ENCODE measurements at regions not wholly inside any gene's neighbourhood (a gene's known extent, or its start where the extent isn't known, plus 50 kb on each side); places are given as distances from the start of the nearest gene placed in this dataset.

GRCh38 chr2:19711470-19712372 is 190.1 kb downstream of the TTC32 start:
- DNase-seq: peak; percentile 1

GRCh38 chr2:19710230-19710629 is 191.6 kb downstream of the TTC32 start:
- DNase-seq: no peak

DNA sequence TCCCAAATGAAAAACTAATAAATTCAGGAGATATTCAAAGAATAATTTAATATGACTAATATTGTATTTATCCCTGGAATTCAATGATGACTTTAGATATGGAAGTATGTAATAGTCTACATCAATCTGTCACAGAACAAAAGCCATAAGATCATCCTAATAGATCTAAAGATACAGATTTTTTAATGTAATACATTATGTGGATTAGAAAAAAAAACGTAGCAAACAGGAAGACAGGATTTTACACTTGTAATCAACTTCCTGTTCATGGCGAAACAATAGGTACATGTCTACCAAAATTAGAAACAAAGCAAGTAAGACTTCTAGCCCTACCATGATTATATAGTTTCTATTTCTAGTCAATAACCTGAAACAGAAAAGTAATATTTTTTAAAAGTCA is 192.2 kb downstream of the TTC32 start:
- DNase-seq: no peak

GRCh38 chr2:19708776-19709175 is 193.0 kb downstream of the TTC32 start:
- no peak for DNase-seq

- no peak for DNase-seq
These were observed 195.5 kb downstream of the TTC32 start for GRCh38 chr2:19706332-19706731.

DNA sequence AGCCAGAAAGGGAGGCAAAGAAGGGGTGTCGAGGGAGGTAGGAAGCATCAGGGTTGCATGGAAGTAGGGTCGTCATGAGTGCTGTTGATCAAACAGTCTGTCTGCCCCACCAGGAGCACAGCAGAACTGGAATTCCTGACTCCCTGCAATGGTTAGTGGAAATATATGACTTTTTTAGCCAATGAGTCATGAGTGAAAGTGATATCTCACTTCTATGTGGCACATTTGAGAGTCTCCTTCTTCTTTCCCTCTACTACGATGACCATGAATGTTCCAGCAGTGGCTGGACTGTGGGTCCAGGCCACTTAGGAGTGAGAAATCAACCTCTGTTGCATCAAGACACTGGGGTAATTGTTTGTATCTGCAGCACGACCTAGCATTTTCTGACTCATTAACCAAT is 199.5 kb downstream of the TTC32 start:
- DNase-seq: no peak

GRCh38 chr2:19700861-19701585 is 200.8 kb downstream of the TTC32 start:
- no peak for DNase-seq

DNA sequence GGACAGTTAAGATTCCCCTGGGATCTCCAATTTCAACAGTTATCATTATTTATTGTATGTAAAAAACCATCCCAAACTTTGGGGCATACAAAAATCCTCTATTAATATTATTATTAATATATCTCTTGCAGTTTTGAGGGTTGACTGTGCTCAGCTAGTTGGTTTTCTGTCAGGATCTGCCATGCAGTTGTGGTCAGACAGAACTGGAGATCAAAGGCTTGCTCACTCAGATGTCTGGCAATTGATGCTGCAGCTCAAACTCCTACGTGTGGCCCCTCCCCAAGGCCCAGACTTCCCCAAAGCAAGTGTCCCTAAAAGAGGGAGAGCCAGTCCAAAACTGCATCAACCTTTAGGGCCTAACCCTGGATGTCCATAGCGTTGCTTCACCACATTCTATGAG is 204.7 kb downstream of the TTC32 start:
- DNase-seq: no peak

- no peak for DNase-seq
These were observed 206.1 kb downstream of the TTC32 start for GRCh38 chr2:19695706-19696105.

GRCh38 chr2:19691892-19692291 is 209.9 kb downstream of the TTC32 start:
- no peak for DNase-seq

DNA sequence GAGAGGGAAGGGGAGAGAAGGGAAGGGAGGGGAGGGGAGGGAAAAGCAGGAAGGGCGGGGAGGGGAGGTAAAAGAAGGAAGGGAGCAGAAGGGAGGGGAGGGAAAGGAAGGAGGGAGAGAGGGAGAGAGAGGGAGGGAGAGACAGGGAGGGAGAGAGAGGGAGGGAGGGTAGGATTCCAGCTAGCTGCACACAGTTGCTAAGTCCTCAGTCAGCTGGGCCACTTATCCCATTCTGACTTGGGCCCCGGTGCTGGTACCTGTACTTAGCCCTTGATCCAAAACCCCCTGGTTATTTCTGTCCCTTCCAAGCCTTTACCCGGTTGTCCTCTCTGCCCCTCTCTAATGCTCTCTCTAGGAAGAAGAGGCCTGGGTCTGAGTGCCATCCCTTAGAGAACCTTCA is 211.4 kb downstream of the TTC32 start:
- DNase-seq: no peak

GRCh38 chr2:19689646-19690168 is 212.1 kb downstream of the TTC32 start:
- DNase-seq: no peak

- DNase-seq: no peak
These were observed 213.7 kb downstream of the TTC32 start for GRCh38 chr2:19688059-19688458.

GRCh38 chr2:19687017-19687659 is 214.6 kb downstream of the TTC32 start:
- DNase-seq: no peak

DNA sequence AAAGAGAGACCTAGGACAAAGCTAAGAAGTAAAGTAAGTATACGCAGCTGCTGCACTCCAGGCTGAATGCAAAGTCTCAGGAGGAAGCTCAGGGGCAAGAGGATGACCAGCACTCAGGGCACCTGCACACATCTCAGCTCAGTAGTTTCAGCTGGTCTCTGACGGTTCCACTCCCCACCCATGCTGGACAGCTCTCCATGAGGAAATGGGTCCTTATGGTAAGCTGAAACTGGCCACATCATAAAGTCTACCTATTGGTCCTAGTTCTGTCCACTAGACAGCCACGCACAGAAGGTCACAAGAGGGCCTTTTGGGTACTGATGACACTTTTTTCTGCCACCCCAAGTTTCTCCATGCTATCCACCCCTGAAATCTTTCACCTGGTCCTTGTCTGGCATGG is 215.3 kb downstream of the TTC32 start:
- no peak for DNase-seq

DNA sequence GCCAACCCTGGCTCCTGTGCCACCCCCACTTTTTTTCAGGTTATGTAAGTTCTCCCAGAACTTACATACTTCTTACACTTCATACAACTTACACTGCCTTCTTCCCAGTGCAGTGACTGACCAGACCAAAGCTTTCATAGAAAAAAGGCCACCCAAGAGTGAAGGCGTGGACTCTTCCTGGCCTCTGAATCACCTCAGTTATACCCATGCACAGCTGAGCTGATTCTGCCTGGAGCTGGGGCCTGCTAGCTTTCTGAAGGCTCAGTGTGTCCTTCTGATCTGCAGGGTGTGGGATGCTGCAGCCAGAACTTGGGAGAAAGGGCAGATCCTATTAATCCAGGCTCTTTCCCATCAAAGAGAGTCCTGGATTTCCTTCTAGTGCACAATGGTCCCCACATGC is 216.1 kb downstream of the TTC32 start:
- DNase-seq: no peak

- no peak for DNase-seq
These were observed 217.3 kb downstream of the TTC32 start for GRCh38 chr2:19684516-19684915.

GRCh38 chr2:19683556-19683955 is 218.2 kb downstream of the TTC32 start:
- DNase-seq: no peak

DNA sequence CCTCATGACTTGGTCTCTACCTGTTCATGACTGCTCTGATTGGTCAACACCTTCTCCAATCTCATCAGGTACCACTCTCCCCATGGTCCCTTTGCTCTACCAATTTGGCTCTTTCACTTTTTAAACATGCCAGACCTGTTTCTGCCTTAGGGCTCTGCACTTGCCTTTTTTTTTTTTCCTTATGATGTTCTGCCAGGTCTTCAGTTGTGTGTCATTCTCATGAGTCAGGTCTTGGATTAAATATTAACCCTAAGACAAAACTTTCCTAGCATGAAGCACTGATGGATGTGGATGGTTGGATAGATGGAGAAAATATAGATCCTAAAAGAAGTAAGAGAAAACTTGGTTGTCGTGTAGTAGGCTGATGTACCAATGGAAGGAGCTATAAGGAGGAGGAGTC is 219.3 kb downstream of the TTC32 start:
- DNase-seq: no peak

DNA sequence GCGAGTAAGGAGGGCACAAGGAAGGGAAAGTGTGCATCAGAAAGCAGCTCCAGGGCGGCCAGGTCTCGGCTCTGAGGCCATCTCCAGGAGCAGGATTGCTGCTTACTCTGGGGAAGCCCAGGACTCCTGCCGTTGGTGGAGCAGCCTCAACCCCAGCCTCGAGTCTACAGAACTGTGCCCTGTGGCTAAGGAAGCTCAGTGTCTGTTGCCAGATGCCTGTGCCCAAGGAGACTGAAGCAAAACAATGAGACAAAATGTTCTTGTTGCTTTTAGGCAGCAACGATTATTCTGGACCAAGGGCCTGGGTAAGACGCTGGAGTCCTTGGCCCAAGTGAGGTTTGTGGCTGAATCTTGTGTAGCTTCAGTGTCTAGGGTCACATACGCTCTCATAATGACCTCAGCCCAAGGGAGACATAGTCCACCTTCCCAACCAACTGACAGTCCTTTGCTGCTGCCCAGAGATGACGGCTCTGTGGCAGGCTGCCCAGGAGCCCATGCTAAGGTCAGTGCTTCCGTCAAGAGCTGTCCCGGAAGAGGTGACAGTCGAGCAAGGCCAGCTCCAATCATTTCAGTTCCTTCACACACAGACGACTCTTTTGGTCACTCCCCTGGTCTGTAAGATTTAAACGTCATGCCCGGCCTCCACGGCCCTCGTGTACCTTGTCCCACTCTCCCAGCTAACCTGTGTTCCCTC is 223.8 kb downstream of the TTC32 start:
- no peak for DNase-seq

DNA sequence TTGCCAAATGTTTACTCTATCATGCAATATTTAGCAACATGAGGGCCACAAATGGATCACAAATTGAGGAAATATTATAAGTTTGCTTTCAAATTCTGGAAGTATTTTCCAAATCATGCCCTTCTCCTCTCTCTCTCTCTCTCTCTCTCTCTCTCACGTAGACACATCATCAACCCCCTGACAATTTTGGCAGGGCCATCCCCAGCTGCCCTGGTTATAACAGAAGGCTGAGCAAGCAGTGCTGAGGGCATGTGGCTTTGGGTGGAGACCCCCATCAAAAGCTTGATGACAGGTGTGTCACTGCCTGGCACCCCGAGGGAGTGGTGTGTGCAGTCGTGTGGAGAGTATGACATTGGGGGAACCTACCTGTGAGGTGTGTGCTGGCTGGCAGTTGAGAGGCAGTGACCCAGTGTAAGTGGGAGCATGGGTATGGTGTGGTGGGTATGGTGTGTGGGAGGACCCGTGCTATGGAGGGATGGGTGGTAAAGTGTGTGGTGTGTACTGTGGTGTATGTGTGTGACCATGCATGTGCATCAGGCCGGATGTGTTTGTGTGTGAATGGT is 224.5 kb downstream of the TTC32 start:
- no peak for DNase-seq

DNA sequence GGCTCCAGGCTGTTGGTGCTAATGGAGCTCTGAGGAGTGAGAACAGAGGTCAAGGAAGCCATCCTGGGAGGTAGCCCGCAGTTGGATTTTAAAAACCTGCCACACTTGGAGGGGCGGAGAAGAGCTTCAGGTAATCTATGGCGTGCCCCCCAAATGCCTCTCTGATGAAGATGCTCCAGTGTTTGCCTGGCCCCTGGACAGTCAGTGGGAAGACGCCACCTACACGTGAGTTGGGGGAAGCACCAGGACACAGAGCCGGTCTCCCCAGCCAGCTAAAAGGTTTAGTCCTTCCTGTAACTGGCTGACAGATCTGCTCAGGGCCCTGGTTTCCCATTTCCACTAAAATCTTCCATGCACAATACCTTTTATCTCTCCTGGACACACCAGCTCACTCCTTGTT is 225.0 kb downstream of the TTC32 start:
- no peak for DNase-seq
